Heart right ventricle (tissue), 16 donors: ENCODE measurements at regions not wholly inside any gene's neighbourhood (a gene's known extent, or its start where the extent isn't known, plus 50 kb on each side); places are given as distances from the start of the nearest gene placed in this dataset.

ENCODE experiments used
- ATAC-seq, 8 donors: fragments of 200-7000 bp; cut with Tn5 transposase; one replicate each; pipeline ENCODE4 v1.9.1; 2020; ENCODE audit warnings: mild to moderate bottlenecking in 8 of 8, moderate library complexity in 8 of 8, moderate number of reproducible peaks in 1 of 8
- DNase-seq, 2 donors: peaks; one replicate each; pipeline ENCODE4 v3.0.0-alpha.2; 2020
- H3K27ac ChIP-seq, 10 donors: fragments of 200-600 bp; sonication (generic) in 2 of 10; one replicate each; pipeline versions ENCODE4 v1.5.0 to v1.8.0; 2020 to 2022; ENCODE audit warnings: mild to moderate bottlenecking in 3 of 10
- H3K27me3 ChIP-seq, 7 donors: fragments of 200-600 bp; one replicate each; pipeline ENCODE4 v1.8.0; 2021 to 2022; ENCODE audit warnings: mild to moderate bottlenecking in 2 of 7
- H3K36me3 ChIP-seq, 9 donors: fragments of 200-600 bp; sonication (generic) in 1 of 9; one replicate each; pipeline versions ENCODE4 v1.5.0 to v1.8.0; 2020 to 2022; ENCODE audit warnings: mild to moderate bottlenecking in 2 of 9
- H3K4me1 ChIP-seq, 9 donors: fragments of 200-600 bp; sonication (generic) in 1 of 9; one replicate each; pipeline versions ENCODE4 v1.5.0 to v1.8.0; 2020 to 2022; ENCODE audit warnings: mild to moderate bottlenecking in 4 of 9
- H3K4me3 ChIP-seq, 10 donors: fragments of 200-600 bp; sonication (generic) in 2 of 10; one replicate each; pipeline versions ENCODE4 v1.5.0 to v1.8.0; 2020 to 2022; ENCODE audit warnings: mild to moderate bottlenecking in 7 of 10, moderate library complexity in 2 of 10
- H3K9me3 ChIP-seq, 11 donors: fragments of 200-600 bp in 10 of 11; sonication (generic) in 2 of 11; one replicate each; pipeline versions ENCODE4 v1.5.0 to v1.8.0; 2013 to 2022; ENCODE audit warnings: mild to moderate bottlenecking in 2 of 11, control low read depth in 1 of 11, moderate library complexity in 1 of 11
- CTCF ChIP-seq, 9 donors: fragments of 200-600 bp; sonication (generic) in 2 of 9; IDR thresholded peaks; one replicate each; pipeline versions ENCODE4 v1.5.0 to v1.8.0; 2021 to 2022; ENCODE audit warnings: antibody characterized with exemption in 9 of 9, mild to moderate bottlenecking in 5 of 9, moderate library complexity in 1 of 9
- WGBS, 2 donors: extraction: QIAGEN DNeasy Blood & Tissue Kit; methylation state at CpG; one replicate each; pipeline ENCODE4 v1.1.7; 2013; ENCODE audit warnings: inconsistent platforms in 1 of 2; 5-methylcytosine and 5-hydroxymethylcytosine counted together
- intact Hi-C, 10 donors: fragments of 100-400 bp; cut with DNase I; formaldehyde crosslinking; loops; one replicate each; pipeline versions ENCODE4 v1.11.1 to v1.14.2; 2022
- donor health status: Arrhythmogenic right ventricular cardiomyopathy.
- donor health status: ischemic (EF 13 %, LVEDD 7.1; RV severe dilation, severe dysfunction).
- donor health status: healthy with polysubstance abuse.
- donor health status: DM: no; HTN: yes; CAD: no.
- donor health status: DM: no; HTN: no; CAD: no.
- donor health status: ischemic (EF 25% LVEDD 6.9; RV normal size, moderate dysfunction).
- donor health status: ischemic (EF 25% LVEDD 5.7; RV mildly dilated, moderate dysfunction).
- donor health status: healthy.
- donor health status: DM: yes; HTN: yes; CAD: no.
- donor health status: Ischemic cardiomyopathy.
- donor health status: ischemic (EF 35%, LVEDD 5.7; RV mildly dilated, moderate dysfunction).
- donor health status: nonischemic (EF 11% LVEDD 7.7; RV severe dilation, severe dysfunction).
- donor health status: DM: yes; HTN: yes; CAD: no.
- donor health status: PGD.
- donor health status: ischemic (EF 29% LVEDD 5.4; RV normal size, mild dysfunction).
- donor health status: nonischemic (EF 23%, LVEDD 6.1; RV moderate dilation, normal function).

GRCh38 chr2:194020155-194020554 lies 1636.9 kb upstream of the SLC39A10 start:
- ATAC-seq (no peak), DNase-seq (no peak)
- Histone ChIP-seq H3K4me1 (no peaks in the 10 kb centered on the region), H3K9me3 (peaks cover 0 to 37% (median 0%) of the 10 kb centered on the region in 11 donors), H3K27me3 (no peaks in the 10 kb centered on the region), H3K4me3 (no peak overlapping the region), H3K36me3 (no peaks in the 10 kb centered on the region), H3K27ac (no peak overlapping the region)
- no peak for TF ChIP-seq CTCF (IDR thresholded peaks at IDR 0.05)
- intact Hi-C loops: no loop called here
- WGBS, 2 donors: 93 to 97% methylated on average over 19 to 21 of the region's 21 CpGs

GRCh38 chr2:194015751-194016150 lies 1641.3 kb upstream of the SLC39A10 start:
- H3K9me3 ChIP-seq: peaks cover 0 to 10% (median 0%) of the 10 kb centered on the region in 11 donors
- no peak for ATAC-seq
- no peak overlapping the region for H3K4me3 ChIP-seq
- intact Hi-C loops: no loop called here
- no peaks in the 10 kb centered on the region for H3K36me3 ChIP-seq
- no peak for TF ChIP-seq CTCF (IDR thresholded peaks at IDR 0.05)
- H3K27ac ChIP-seq: no peak overlapping the region
- no peak for DNase-seq
- H3K27me3 ChIP-seq: no peaks in the 10 kb centered on the region
- no peaks in the 10 kb centered on the region for H3K4me1 ChIP-seq

- 89 to 95% methylated on average over 2 of the region's 2 CpGs for WGBS, 2 donors
- Histone ChIP-seq H3K27ac (no peak overlapping the region), H3K36me3 (no peaks in the 10 kb centered on the region), H3K9me3 (peaks cover 0 to 16% (median 3%) of the 10 kb centered on the region in 11 donors), H3K4me1 (no peaks in the 10 kb centered on the region), H3K4me3 (no peak overlapping the region), H3K27me3 (no peaks in the 10 kb centered on the region)
- no peak for ATAC-seq
- no peak for TF ChIP-seq CTCF (IDR thresholded peaks at IDR 0.05)
- intact Hi-C loops: no loop called here
- no peak for DNase-seq
These were observed 1642.4 kb upstream of the SLC39A10 start for GRCh38 chr2:194014639-194015038.

GRCh38 chr2:194004590-194005206 lies 1652.3 kb upstream of the SLC39A10 start:
- TF ChIP-seq CTCF (IDR thresholded peaks at IDR 0.05): no peak
- no peak for DNase-seq
- no peaks in the 10 kb centered on the region for H3K36me3 ChIP-seq
- H3K9me3 ChIP-seq: peaks cover 0 to 32% (median 7%) of the 10 kb centered on the region in 11 donors
- 91 to 93% methylated on average over 2 of the region's 2 CpGs for WGBS, 2 donors
- no peaks in the 10 kb centered on the region for H3K4me1 ChIP-seq
- no peak overlapping the region for H3K27ac ChIP-seq
- no peak for ATAC-seq
- H3K4me3 ChIP-seq: no peak overlapping the region
- H3K27me3 ChIP-seq: no peaks in the 10 kb centered on the region
- intact Hi-C loops: no loop called here
